ENCODE measurements at regions not wholly inside any gene's neighbourhood (a gene's known extent, or its start where the extent isn't known, plus 50 kb on each side); places are given as distances from the start of the nearest gene placed in this dataset.
"Not testable (repeated sequence)": the region's sequence is repeated elsewhere in the genome, so short reads cannot be mapped to it uniquely, and the experiment has no call there.

GRCh38 chr13:46468570-46469463 is 81.8 kb upstream of the RUBCNL start:
- no peak for DNase-seq
- intact Hi-C loops (cut with DNase I): no loop called here

GRCh38 chr13:46467694-46468093 is 80.6 kb upstream of the RUBCNL start:
- intact Hi-C loops (cut with DNase I); DNase-seq: not testable (repeated sequence)

- intact Hi-C loops (cut with DNase I); DNase-seq: not testable (repeated sequence)
These were observed 79.0 kb upstream of the RUBCNL start for GRCh38 chr13:46466074-46466473.

- DNase-seq: no peak
- intact Hi-C loops (cut with DNase I): no loop called here
These were observed 76.7 kb upstream of the RUBCNL start for GRCh38 chr13:46463719-46464118.

GRCh38 chr13:46460223-46460622 is 73.2 kb upstream of the RUBCNL start:
- intact Hi-C loops (cut with DNase I); DNase-seq: not testable (repeated sequence)

GRCh38 chr13:46457255-46457654 is 70.2 kb upstream of the RUBCNL start:
- intact Hi-C loops (cut with DNase I); DNase-seq: not testable (repeated sequence)

GRCh38 chr13:46455924-46456323 is 68.9 kb upstream of the RUBCNL start:
- DNase-seq: peak in 7 of 42 donors; percentile 6 to 54 (median 17)
- intact Hi-C loops (cut with DNase I): not testable (repeated sequence)

GRCh38 chr13:46451145-46451544 is 64.1 kb upstream of the RUBCNL start:
- intact Hi-C loops (cut with DNase I); DNase-seq: not testable (repeated sequence)

GRCh38 chr13:46449949-46450348 is 62.9 kb upstream of the RUBCNL start:
- intact Hi-C loops (cut with DNase I); DNase-seq: not testable (repeated sequence)

- intact Hi-C loops (cut with DNase I); DNase-seq: not testable (repeated sequence)
These were observed 61.1 kb upstream of the RUBCNL start for GRCh38 chr13:46448148-46448547.

GRCh38 chr13:46437808-46438404 is 50.9 kb upstream of the RUBCNL start:
- intact Hi-C loops (cut with DNase I); DNase-seq: not testable (repeated sequence)
